Pancreas (tissue), 10 donors: ENCODE measurements at regions not wholly inside any gene's neighbourhood (a gene's known extent, or its start where the extent isn't known, plus 50 kb on each side); places are given as distances from the start of the nearest gene placed in this dataset.

ENCODE experiments used
- ATAC-seq, 4 donors: fragments of 200-7000 bp; cut with Tn5 transposase; one replicate each; pipeline versions ENCODE4 v1.8.0 to v1.9.1; 2020; ENCODE audit warnings: mild to moderate bottlenecking in 4 of 4, moderate library complexity in 4 of 4
- DNase-seq, 6 donors: peaks; one replicate each; pipeline ENCODE4 v3.0.0-alpha.2; 2020
- FAIRE-seq: peaks from 2 replicates; lab custom pipeline; 2012; peaks lifted over from hg19 to GRCh38; lab: Jason Lieb, UNC
- H3K27ac ChIP-seq, 4 donors: fragments of 200-600 bp; sonication (generic); 1 replicate in 3 of 4; 2 replicates in 1 of 4; pipeline versions ENCODE4 v1.5.0 to v1.8.0; 2020
- H3K27me3 ChIP-seq, 4 donors: fragments of 200-600 bp; one replicate each; pipeline ENCODE4 v1.8.0; 2021
- H3K36me3 ChIP-seq, 3 donors: fragments of 200-600 bp; sonication (generic) in 1 of 3; one replicate each; pipeline versions ENCODE4 v1.5.0 to v1.8.0; 2020 to 2021
- H3K4me1 ChIP-seq, 3 donors: fragments of 200-600 bp; one replicate each; pipeline ENCODE4 v1.8.0; 2021
- H3K4me3 ChIP-seq, 4 donors: fragments of 200-600 bp; sonication (generic) in 2 of 4; one replicate each; pipeline versions ENCODE4 v1.5.0 to v1.8.0; 2020 to 2021
- H3K9me3 ChIP-seq, 4 donors: fragments of 200-600 bp; one replicate each; pipeline ENCODE4 v1.8.0; 2021
- WGBS, 2 donors: extraction: QIAGEN DNeasy Blood & Tissue Kit; methylation state at CpG; one replicate each; pipeline ENCODE4 v1.1.7; 2013; 5-methylcytosine and 5-hydroxymethylcytosine counted together
- intact Hi-C, 3 donors: fragments of 100-400 bp; cut with DNase I; formaldehyde crosslinking; loops; one replicate each; pipeline versions ENCODE4 v1.11.1 to v1.14.2; 2022
- TF ChIP-seq, protein P1 (sequence below), 4 donors: fragments of 200-600 bp; sonication (generic) in 3 of 4; IDR thresholded peaks; one replicate each; pipeline versions ENCODE4 v1.5.0 to v1.8.0; 2021; ENCODE audit warnings: antibody characterized with exemption in 4 of 4
- donor health status: healthy with polysubstance abuse.
- donor health status: DM: no; HTN: no; CAD: no; lungs with moderate emphysema.
- donor health status: DM: no; HTN: no; CAD: no.
- donor health status: control.
- donor health status: control.
- donor health status: Bipolar disorder and iron deficiency.
- donor health status: DM: yes; HTN: yes; CAD: no.
- donor health status: DM: no; HTN: no; CAD: no.
- donor health status: DM: no; HTN: no; CAD: no.
- donor health status: DM: yes; HTN: yes; CAD: no.

DNA sequence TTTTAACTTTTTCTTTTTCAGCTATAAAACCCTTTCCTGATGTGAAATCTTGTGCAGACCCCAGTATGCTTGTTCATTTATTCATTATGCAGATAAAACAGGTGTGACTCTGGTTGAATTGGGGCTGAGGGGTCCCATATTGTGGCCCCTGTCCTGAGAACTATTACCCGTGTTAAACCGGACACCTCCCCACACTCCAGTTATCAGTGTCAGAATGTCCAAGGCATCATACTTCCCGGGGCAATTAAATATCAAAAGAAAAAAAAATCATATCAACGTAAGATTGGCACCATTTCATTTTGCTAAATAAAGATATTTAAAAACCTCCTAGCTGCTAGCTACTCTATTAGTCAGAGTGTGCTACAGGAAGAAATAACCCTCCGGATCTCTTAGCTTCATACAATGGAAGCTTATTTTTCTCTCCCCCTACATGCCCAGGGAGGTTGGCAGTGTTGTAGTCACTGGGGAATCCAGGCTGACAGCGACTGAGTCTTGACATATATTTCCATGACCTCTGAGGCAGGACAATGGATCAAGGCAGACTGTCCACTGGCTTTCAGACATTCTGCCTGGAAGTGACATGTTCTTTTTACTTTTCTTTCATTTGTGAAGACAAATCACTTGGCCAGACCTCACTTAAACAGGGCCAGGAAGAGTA, 170.0 kb downstream of the SEC61B start:
- DNase-seq (no peak), FAIRE-seq (no peak), ATAC-seq (no peak)
- H3K36me3 ChIP-seq: no peaks in the 10 kb centered on the region
- WGBS, 2 donors: 66 to 75% methylated on average over 6 of the region's 6 CpGs
- TF ChIP-seq, protein P1, sequence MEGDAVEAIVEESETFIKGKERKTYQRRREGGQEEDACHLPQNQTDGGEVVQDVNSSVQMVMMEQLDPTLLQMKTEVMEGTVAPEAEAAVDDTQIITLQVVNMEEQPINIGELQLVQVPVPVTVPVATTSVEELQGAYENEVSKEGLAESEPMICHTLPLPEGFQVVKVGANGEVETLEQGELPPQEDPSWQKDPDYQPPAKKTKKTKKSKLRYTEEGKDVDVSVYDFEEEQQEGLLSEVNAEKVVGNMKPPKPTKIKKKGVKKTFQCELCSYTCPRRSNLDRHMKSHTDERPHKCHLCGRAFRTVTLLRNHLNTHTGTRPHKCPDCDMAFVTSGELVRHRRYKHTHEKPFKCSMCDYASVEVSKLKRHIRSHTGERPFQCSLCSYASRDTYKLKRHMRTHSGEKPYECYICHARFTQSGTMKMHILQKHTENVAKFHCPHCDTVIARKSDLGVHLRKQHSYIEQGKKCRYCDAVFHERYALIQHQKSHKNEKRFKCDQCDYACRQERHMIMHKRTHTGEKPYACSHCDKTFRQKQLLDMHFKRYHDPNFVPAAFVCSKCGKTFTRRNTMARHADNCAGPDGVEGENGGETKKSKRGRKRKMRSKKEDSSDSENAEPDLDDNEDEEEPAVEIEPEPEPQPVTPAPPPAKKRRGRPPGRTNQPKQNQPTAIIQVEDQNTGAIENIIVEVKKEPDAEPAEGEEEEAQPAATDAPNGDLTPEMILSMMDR (IDR thresholded peaks at IDR 0.05): no peak
- H3K9me3 ChIP-seq: no peaks in the 10 kb centered on the region
- H3K4me1 ChIP-seq: no peaks in the 10 kb centered on the region
- no peak overlapping the region for H3K4me3 ChIP-seq
- H3K27ac ChIP-seq: no peak overlapping the region
- intact Hi-C loops: no loop called here
- no peaks in the 10 kb centered on the region for H3K27me3 ChIP-seq

GRCh38 chr9:99392986-99393385, 170.9 kb downstream of the SEC61B start:
- no peaks in the 10 kb centered on the region for H3K9me3 ChIP-seq
- DNase-seq (no peak), FAIRE-seq (no peak), ATAC-seq (no peak)
- no peaks in the 10 kb centered on the region for H3K4me1 ChIP-seq
- TF ChIP-seq, protein P1 (IDR thresholded peaks at IDR 0.05): no peak
- no peaks in the 10 kb centered on the region for H3K36me3 ChIP-seq
- WGBS, 2 donors: 87 to 89% methylated on average over 9 of the region's 9 CpGs
- intact Hi-C loops: no loop called here
- no peak overlapping the region for H3K27ac ChIP-seq
- H3K4me3 ChIP-seq: no peak overlapping the region
- H3K27me3 ChIP-seq: no peaks in the 10 kb centered on the region

DNA sequence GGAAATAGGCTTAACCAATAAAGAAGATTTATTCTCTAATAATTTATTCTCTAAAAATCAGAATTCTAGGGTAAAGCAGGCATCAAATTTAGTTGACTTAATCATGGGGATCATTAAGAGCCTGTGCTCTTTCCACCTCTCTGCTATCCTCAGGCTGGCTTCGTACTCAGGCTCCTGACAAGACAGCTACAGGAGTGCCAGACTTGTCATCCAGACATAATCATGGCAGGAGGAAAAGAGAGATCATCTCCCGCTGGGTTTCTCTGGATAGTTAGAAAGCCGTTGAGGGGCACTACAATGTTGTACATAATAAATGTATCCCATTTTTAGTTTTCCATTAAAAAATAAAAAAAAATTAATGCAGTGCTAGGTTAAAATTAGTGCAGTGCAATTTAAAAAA, 171.9 kb downstream of the SEC61B start:
- Histone ChIP-seq H3K4me3 (no peak overlapping the region), H3K4me1 (no peaks in the 10 kb centered on the region), H3K36me3 (no peaks in the 10 kb centered on the region), H3K9me3 (no peaks in the 10 kb centered on the region), H3K27me3 (no peaks in the 10 kb centered on the region), H3K27ac (no peak overlapping the region)
- WGBS, 2 donors: 55 to 61% methylated on average over 3 of the region's 3 CpGs
- FAIRE-seq: no peak
- intact Hi-C loops: no loop called here
- no peak for ATAC-seq
- TF ChIP-seq, protein P1 (IDR thresholded peaks at IDR 0.05): no peak
- DNase-seq: no peak

DNA sequence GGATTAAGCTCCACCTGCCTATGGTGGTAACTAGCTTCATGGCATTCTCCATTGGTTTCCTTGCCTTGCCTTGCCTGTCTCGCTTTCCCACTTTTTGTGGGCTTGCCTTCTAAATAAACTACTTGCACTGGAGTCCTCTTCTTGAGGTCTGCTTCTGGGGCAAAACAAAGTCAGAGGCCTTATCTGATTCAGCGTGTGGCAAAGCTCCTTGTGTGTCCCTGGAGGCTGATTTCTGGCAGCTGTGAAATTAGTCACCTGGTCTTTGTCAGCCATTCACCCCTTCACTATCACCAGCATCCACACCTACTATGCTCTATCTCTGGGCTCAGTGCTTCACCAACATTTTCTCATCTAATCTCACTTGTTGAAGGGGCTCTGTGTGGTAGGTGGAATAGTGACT, 176.2 kb downstream of the SEC61B start:
- WGBS, 2 donors: 56 to 63% methylated on average over 2 of the region's 2 CpGs
- no peaks in the 10 kb centered on the region for H3K36me3 ChIP-seq
- H3K27ac ChIP-seq: no peak overlapping the region
- no peaks in the 10 kb centered on the region for H3K27me3 ChIP-seq
- no peaks in the 10 kb centered on the region for H3K4me1 ChIP-seq
- intact Hi-C loops: no loop called here
- DNase-seq (no peak), ATAC-seq (no peak), FAIRE-seq (no peak)
- no peak overlapping the region for H3K4me3 ChIP-seq
- TF ChIP-seq, protein P1 (IDR thresholded peaks at IDR 0.05): no peak
- no peaks in the 10 kb centered on the region for H3K9me3 ChIP-seq

DNA sequence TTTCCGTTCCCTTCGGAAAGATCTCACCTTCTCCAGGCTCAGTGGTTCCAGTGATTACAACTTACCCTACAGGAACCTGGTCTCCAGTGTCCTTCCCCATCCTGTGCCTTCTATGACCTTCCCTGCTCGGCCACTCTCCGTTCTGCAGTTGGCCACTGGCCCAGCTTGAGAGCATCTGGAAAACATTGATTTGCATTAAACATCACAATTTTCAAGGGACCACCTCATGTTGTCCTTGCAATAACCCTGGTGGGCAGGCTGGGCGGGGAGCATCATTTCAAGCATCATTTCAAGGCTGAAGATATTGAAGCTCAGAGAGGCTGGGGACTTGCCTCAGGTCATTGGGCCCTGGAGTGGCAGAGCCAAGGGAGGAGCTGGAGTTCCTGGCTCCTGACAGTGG, 177.4 kb downstream of the SEC61B start:
- H3K27me3 ChIP-seq: no peaks in the 10 kb centered on the region
- H3K4me3 ChIP-seq: no peak overlapping the region
- WGBS, 2 donors: 89 to 91% methylated on average over 5 of the region's 5 CpGs
- H3K9me3 ChIP-seq: no peaks in the 10 kb centered on the region
- H3K36me3 ChIP-seq: no peaks in the 10 kb centered on the region
- ATAC-seq (no peak), FAIRE-seq (no peak), DNase-seq (no peak)
- intact Hi-C loops: no loop called here
- H3K27ac ChIP-seq: peak overlapping the region in 1 of 4 donors; percentile 4
- H3K4me1 ChIP-seq: no peaks in the 10 kb centered on the region
- TF ChIP-seq, protein P1 (IDR thresholded peaks at IDR 0.05): no peak
